ENCODE measurements at regions not wholly inside any gene's neighbourhood (a gene's known extent, or its start where the extent isn't known, plus 50 kb on each side); places are given as distances from the start of the nearest gene placed in this dataset.

- in situ Hi-C loops (cut with MboI; ENCODE audit: low pct_ligation_motif_present in 1 of 4, low pct_unique_long_range_greater_than_20kb in 1 of 4, low sequenced_read_pairs in 3 of 4), result no loop called here
- Histone ChIP-seq H3K27me3 (no peaks in the 10 kb centered on the region), H3K4me3 (no peak overlapping the region), H3K4me1 (no peaks in the 10 kb centered on the region), H3K27ac (no peak overlapping the region), H3K9me3 (no peaks in the 10 kb centered on the region), H3K36me3 (no peaks in the 10 kb centered on the region)
- DNase-seq, result no peak
- intact Hi-C loops (cut with DNase I; ENCODE audit: low total_unique reads), result no loop called here
- TF ChIP-seq POLR2A (IDR thresholded peaks at IDR 0.05) (no peak), EP300 (IDR thresholded peaks at IDR 0.05; ENCODE audit: low read depth) (no peak), POLR2AphosphoS5 (IDR thresholded peaks at IDR 0.05) (no peak), CTCF (IDR thresholded peaks at IDR 0.05) (no peak)
- 62 to 72% methylated on average over 3 to 4 of the region's 4 CpGs for WGBS, 2 donors (ENCODE audit: low coverage in 1 of 2)
These were observed 56.4 kb upstream of the PLAC8 start for GRCh38 chr4:83170952-83171399.
